Skeletal muscle satellite cell (primary cell): ENCODE measurements at regions not wholly inside any gene's neighbourhood (a gene's known extent, or its start where the extent isn't known, plus 50 kb on each side); places are given as distances from the start of the nearest gene placed in this dataset.
"Not testable (repeated sequence)": the region's sequence is repeated elsewhere in the genome, so short reads cannot be mapped to it uniquely, and the experiment has no call there.

Experiments used
- H3K27me3 ChIP-seq: 2 replicates; pipeline ENCODE4 v1.7.0; 2013; ENCODE audit warnings: low read length; ENCODE audit not compliant: control insufficient read depth, insufficient read depth
- H3K36me3 ChIP-seq: 2 replicates; pipeline ENCODE4 v1.7.0; 2013; ENCODE audit warnings: mild to moderate bottlenecking, control low read depth, low read length; ENCODE audit not compliant: insufficient read depth
- H3K4me1 ChIP-seq: 2 replicates; pipeline ENCODE4 v1.7.0; 2013; ENCODE audit warnings: low read length; ENCODE audit not compliant: control insufficient read depth, insufficient read depth
- H3K4me2 ChIP-seq: 2 replicates; pipeline ENCODE4 v1.7.0; 2013; ENCODE audit warnings: mild to moderate bottlenecking, low read length
- H3K4me3 ChIP-seq: 2 replicates; pipeline ENCODE4 v1.7.0; 2013; ENCODE audit warnings: low read length
- H3K9ac ChIP-seq: 2 replicates; pipeline ENCODE4 v1.7.0; 2013; ENCODE audit warnings: mild to moderate bottlenecking, low read depth, low read length, moderate library complexity
- H3K9me3 ChIP-seq: replicated peaks from 2 replicates; pipeline ENCODE4 v1.7.0; 2013; ENCODE audit warnings: mild to moderate bottlenecking, control low read depth, low read length

- Histone ChIP-seq H3K9me3 (no peaks in the 10 kb centered on the region), H3K4me2 (peak overlapping the region; percentile 83), H3K27me3 (no peaks in the 10 kb centered on the region), H3K9ac (peak overlapping the region; percentile 79), H3K4me1 (peaks cover 16% of the 10 kb centered on the region), H3K4me3 (peak overlapping the region; percentile 68), H3K36me3 (no peaks in the 10 kb centered on the region)
Observed at GRCh38 chr6:27126815-27127537, 120.5 kb upstream of the PRSS16 start.

- peak overlapping the region; percentile 83 for H3K4me2 ChIP-seq
- H3K9ac ChIP-seq: peak overlapping the region; percentile 79
- H3K4me1 ChIP-seq: peaks cover 17% of the 10 kb centered on the region
- H3K27me3 ChIP-seq, H3K9me3 ChIP-seq, H3K36me3 ChIP-seq, H3K4me3 ChIP-seq: not testable (repeated sequence)
Observed at GRCh38 chr6:27127874-27128273, 119.6 kb upstream of the PRSS16 start.

- Histone ChIP-seq H3K4me2 (no peak overlapping the region), H3K4me3 (no peak overlapping the region), H3K9ac (no peak overlapping the region), H3K27me3 (no peaks in the 10 kb centered on the region), H3K4me1 (peaks cover 18% of the 10 kb centered on the region), H3K9me3 (no peaks in the 10 kb centered on the region), H3K36me3 (no peaks in the 10 kb centered on the region)
Observed at GRCh38 chr6:27128311-27129094, 119.0 kb upstream of the PRSS16 start.

GRCh38 chr6:27129095-27129815, 118.2 kb upstream of the PRSS16 start:
- no peak overlapping the region for H3K4me2 ChIP-seq
- H3K27me3 ChIP-seq: no peaks in the 10 kb centered on the region
- no peaks in the 10 kb centered on the region for H3K36me3 ChIP-seq
- no peaks in the 10 kb centered on the region for H3K9me3 ChIP-seq
- H3K4me1 ChIP-seq: peaks cover 25% of the 10 kb centered on the region
- no peak overlapping the region for H3K9ac ChIP-seq
- H3K4me3 ChIP-seq: no peak overlapping the region

GRCh38 chr6:27129917-27130316, 117.6 kb upstream of the PRSS16 start:
- no peaks in the 10 kb centered on the region for H3K27me3 ChIP-seq
- H3K4me2 ChIP-seq: no peak overlapping the region
- H3K9ac ChIP-seq: no peak overlapping the region
- no peaks in the 10 kb centered on the region for H3K9me3 ChIP-seq
- H3K36me3 ChIP-seq: no peaks in the 10 kb centered on the region
- H3K4me3 ChIP-seq: no peak overlapping the region
- H3K4me1 ChIP-seq: peaks cover 25% of the 10 kb centered on the region

- H3K27me3 ChIP-seq: no peaks in the 10 kb centered on the region
- no peaks in the 10 kb centered on the region for H3K36me3 ChIP-seq
- H3K4me2 ChIP-seq: peak overlapping the region; percentile 86
- H3K4me1 ChIP-seq: peaks cover 25% of the 10 kb centered on the region
- no peaks in the 10 kb centered on the region for H3K9me3 ChIP-seq
- H3K9ac ChIP-seq: peak overlapping the region; percentile 86
- peak overlapping the region; percentile 72 for H3K4me3 ChIP-seq
Observed at GRCh38 chr6:27130668-27131428, 116.7 kb upstream of the PRSS16 start.

GRCh38 chr6:27132282-27132531, 115.3 kb upstream of the PRSS16 start:
- H3K9ac ChIP-seq: peak overlapping the region; percentile 86
- peaks cover 21% of the 10 kb centered on the region for H3K4me1 ChIP-seq

GRCh38 chr6:27132532-27133280, 114.8 kb upstream of the PRSS16 start:
- Histone ChIP-seq H3K4me3 (peak overlapping the region; percentile 77), H3K9ac (peak overlapping the region; percentile 86), H3K27me3 (no peaks in the 10 kb centered on the region), H3K36me3 (no peaks in the 10 kb centered on the region), H3K4me1 (peaks cover 21% of the 10 kb centered on the region), H3K4me2 (peak overlapping the region; percentile 88), H3K9me3 (no peaks in the 10 kb centered on the region)

More at GRCh38 chr6:27132282-27132531, 115.3 kb upstream of the PRSS16 start:
- not testable (repeated sequence) for H3K9me3 ChIP-seq, H3K27me3 ChIP-seq, H3K36me3 ChIP-seq
- Histone ChIP-seq H3K4me3 (peak overlapping the region; percentile 72), H3K4me2 (peak overlapping the region; percentile 86)

- no peaks in the 10 kb centered on the region for H3K27me3 ChIP-seq
- peaks cover 5% of the 10 kb centered on the region for H3K36me3 ChIP-seq
- peaks cover 21% of the 10 kb centered on the region for H3K4me1 ChIP-seq
- no peaks in the 10 kb centered on the region for H3K9me3 ChIP-seq
- H3K4me3 ChIP-seq: peak overlapping the region; percentile 77
- H3K4me2 ChIP-seq: peak overlapping the region; percentile 88
- peak overlapping the region; percentile 81 for H3K9ac ChIP-seq
Observed at GRCh38 chr6:27133281-27134227, 113.9 kb upstream of the PRSS16 start.

GRCh38 chr6:27135087-27135657, 112.3 kb upstream of the PRSS16 start:
- no peaks in the 10 kb centered on the region for H3K27me3 ChIP-seq
- no peak overlapping the region for H3K4me2 ChIP-seq
- H3K36me3 ChIP-seq: peaks cover 5% of the 10 kb centered on the region
- no peaks in the 10 kb centered on the region for H3K9me3 ChIP-seq
- H3K4me3 ChIP-seq: no peak overlapping the region
- H3K9ac ChIP-seq: no peak overlapping the region
- peaks cover 20% of the 10 kb centered on the region for H3K4me1 ChIP-seq
